ENCODE measurements at regions not wholly inside any gene's neighbourhood (a gene's known extent, or its start where the extent isn't known, plus 50 kb on each side); places are given as distances from the start of the nearest gene placed in this dataset.

DNA sequence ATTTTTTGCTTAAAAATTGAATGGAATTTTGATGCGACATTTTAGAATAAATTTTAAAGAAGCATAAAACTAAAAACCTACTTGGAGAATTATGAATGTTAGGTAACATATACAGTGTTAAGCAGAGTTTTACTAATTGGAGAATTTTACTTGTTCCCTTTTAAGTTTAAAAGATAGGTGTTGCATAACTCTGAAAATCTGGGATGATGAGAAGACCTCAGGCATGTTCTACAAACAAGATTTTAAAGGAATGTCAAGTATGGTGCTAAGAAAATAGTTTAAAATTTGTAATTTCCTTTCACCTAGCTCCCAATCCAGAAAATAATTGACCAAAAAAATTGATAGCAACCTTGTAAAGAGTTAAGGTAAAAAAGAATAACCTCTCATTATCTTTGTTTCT lies 135.8 kb downstream of the RFC3 start:
- no peak for DNase-seq

DNA sequence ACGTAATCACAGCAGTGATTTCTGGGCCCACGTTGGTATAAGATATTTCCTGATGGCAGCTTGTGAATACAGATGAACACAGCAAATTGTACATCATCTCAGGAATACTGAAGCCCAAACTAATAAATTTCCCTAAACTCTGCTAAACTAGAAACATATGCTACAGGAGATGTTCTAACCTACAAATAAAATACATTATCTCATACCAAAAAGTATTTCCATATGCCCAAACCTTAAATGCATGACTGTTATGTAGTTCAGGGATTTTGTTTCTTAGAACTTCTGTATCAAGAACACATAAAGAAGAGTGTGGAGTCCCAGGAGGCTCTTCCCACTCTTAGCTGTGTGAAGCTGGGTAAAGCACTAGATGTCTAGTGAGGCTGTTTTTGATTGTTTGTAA lies 138.4 kb downstream of the RFC3 start:
- DNase-seq: no peak

- no peak for DNase-seq
These were observed 139.6 kb downstream of the RFC3 start for GRCh38 chr13:33957497-33957905.

- no peak for DNase-seq
These were observed 141.0 kb downstream of the RFC3 start for GRCh38 chr13:33958964-33959363.

- DNase-seq: no peak
These were observed 145.2 kb downstream of the RFC3 start for GRCh38 chr13:33963134-33963533.

GRCh38 chr13:33963895-33964294 lies 145.9 kb downstream of the RFC3 start:
- DNase-seq: no peak

GRCh38 chr13:33968520-33969507 lies 150.9 kb downstream of the RFC3 start:
- no peak for DNase-seq

- DNase-seq: no peak
These were observed 153.0 kb downstream of the RFC3 start for GRCh38 chr13:33970746-33971561.

- DNase-seq: no peak
These were observed 153.5 kb downstream of the RFC3 start for GRCh38 chr13:33971562-33971819.

DNA sequence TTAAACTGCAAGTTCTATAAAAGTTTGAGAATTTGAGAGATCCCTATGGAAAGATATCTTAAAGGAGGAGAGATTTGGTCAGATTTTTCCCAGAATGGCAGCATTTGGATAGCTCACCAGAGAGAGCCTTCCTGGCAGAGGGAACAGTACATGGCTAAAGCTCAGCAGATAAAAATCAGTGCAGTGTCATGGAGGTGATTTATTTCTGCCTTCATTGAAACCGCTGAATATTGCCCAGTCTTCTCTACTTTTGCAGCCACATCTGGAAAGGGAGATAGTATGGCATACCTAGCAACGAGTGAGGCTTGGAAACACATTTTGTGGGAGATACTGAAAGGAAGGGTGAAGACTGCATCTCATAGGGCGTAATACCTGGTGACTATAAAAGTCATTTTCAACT lies 155.2 kb downstream of the RFC3 start:
- no peak for DNase-seq

GRCh38 chr13:33976965-33977364 lies 159.0 kb downstream of the RFC3 start:
- no peak for DNase-seq

DNA sequence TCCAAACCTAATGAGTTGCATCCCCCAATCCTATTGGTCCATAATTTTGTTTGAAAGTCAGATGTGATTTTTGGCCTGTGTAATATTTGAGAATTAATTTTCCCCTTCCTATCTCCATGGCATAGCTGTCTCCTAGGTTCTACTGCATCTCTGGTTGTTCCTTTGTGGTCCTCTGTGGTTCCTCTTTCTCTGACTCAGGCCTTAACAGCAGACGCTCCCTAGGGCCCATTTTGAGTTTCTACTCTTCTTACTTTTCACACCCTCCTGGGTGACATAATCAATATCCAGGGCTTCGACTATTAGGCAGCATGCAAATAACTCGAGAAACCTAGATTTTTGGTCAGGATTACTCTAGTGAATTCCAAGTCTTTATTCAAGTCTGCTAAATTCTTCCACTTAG lies 160.7 kb downstream of the RFC3 start:
- no peak for DNase-seq

- DNase-seq: no peak
These were observed 175.0 kb downstream of the RFC3 start for GRCh38 chr13:33992881-33993336.

DNA sequence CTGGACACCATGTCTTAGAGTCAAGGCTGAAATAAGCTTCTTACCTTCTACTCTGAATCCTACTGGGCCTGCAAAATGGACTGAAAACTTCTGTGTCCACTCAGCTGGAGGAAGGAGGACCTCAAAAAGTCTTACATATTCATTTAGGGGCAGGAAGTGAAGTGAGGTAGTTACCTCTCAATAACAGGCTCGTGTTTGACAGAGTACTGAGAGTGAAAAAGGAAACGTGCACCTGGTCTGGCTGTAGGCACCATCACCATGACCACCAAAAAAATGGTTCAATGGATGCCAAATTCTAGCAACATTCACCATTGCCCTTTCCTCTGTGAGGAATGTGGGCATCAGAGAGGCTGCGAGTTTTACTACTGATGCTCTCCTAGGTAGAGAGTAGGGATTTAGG lies 176.2 kb downstream of the RFC3 start:
- no peak for DNase-seq

GRCh38 chr13:33994826-33995502 lies 177.0 kb downstream of the RFC3 start:
- no peak for DNase-seq

DNA sequence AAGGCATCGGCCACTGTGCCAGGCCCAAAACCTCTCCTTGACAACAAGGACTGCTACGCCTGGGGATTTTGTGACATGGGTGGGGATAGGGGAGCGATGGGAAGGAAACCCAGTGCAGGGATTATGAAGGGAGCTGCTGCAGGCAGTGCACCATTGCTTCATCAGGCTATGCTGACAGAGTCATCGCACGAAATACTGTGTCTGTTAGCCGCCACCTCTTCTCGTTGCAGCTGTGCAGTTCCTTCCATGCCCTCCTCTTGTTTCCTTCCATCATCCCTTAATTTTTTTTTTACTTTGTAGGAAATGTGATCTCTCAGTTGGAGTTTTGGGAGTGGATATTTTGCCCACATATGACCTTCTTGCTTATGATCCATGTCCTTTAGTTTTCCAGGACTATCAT lies 178.7 kb downstream of the RFC3 start:
- no peak for DNase-seq

DNA sequence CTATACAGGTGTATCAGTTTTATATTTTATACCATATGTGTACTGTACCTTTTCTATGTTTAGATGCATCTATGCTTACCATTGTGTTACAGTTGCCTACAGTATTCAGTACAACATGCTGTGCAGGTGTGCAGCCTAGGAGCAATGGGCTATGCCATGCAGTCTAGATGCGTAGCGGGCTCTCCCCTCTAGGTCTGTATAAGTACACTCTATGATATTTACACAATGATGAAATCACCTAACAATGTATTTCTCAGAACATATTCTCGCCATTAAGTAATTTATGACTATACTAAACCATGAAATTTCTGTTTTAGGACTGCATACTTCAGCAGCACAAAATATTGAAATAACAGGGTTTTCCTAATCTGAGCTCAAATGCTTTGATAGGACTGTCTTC lies 179.6 kb downstream of the RFC3 start:
- no peak for DNase-seq

GRCh38 chr13:33999811-34000605 lies 182.1 kb downstream of the RFC3 start:
- no peak for DNase-seq

GRCh38 chr13:34000955-34001354 lies 183.0 kb downstream of the RFC3 start:
- DNase-seq: no peak

GRCh38 chr13:34001389-34001788 lies 183.4 kb downstream of the RFC3 start:
- DNase-seq: no peak

GRCh38 chr13:34002141-34002540 lies 184.2 kb downstream of the RFC3 start:
- no peak for DNase-seq

DNA sequence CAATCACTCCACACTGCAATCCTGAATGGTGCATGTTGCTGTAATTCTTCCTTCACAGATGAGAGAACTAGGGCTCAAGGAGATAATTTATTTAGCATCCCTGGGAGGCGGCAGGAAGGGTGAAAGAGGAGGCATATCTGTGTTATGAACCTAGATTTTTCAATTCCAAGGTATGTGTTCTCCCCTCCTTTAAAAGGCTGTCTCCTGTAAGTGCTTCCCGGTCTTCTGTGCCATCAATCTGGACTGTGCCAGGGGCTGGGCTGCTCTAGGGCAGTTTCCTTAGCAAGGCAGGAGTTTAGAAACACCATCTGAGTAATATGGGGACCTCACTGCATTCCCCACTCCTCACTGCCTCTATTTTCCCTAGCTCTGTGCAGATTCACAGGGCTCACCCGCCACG lies 185.0 kb downstream of the RFC3 start:
- no peak for DNase-seq

- DNase-seq: no peak
These were observed 185.7 kb downstream of the RFC3 start for GRCh38 chr13:34003656-34004055.
